Kasumi-1 (cell line): ENCODE measurements at regions not wholly inside any gene's neighbourhood (a gene's known extent, or its start where the extent isn't known, plus 50 kb on each side); places are given as distances from the start of the nearest gene placed in this dataset.

Experiments used
- DNase-seq, 2 experiments: peaks; one replicate each; lab custom pipeline; 2025; lab: John Stamatoyannopoulos, UW

GRCh38 chr16:86443508-86444147, 66.7 kb upstream of the FOXF1 start:
- no peak for DNase-seq

GRCh38 chr16:86444261-86444660, 66.1 kb upstream of the FOXF1 start:
- no peak for DNase-seq

DNA sequence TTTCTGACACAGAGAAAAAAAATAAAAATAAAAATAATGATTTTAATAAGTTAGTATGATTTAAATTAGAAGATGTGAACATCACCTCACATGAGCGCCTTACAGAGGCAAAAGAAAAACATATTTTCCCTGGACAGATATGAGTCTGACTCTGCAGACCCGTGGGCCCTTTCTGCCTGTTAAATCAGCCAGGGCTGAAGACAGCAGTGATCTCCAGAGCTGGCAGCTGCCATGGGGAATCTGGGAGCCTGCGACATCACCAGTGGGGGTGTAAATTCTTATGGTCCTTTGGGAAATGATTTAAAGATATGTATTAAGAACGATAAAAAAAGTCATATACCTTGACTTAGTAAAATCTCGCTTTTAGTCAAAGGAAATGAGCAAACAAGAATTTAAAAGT, 65.7 kb upstream of the FOXF1 start:
- DNase-seq: no peak

DNA sequence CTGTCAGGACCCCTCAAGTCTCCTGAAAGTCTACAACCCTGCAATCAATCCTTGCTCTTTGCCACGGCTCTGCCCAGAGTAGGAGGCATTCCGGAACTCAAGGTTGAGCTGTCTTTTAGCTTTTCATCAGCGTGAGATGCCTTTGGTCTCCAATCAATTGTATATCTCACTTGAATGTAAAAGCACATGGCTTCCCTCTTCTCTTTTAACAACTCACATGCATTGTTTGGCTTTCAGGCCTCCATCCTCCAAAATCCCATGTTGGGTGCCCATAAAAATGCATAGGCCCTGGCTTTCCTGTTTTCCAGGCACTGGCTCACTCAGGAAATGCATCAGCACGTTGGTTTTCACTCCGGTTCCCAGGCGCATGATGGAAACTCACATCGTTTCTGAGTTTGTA, 64.0 kb upstream of the FOXF1 start:
- DNase-seq: no peak

- no peak for DNase-seq
Measured at GRCh38 chr16:86447228-86447627, 63.1 kb upstream of the FOXF1 start.

- peak; percentile 42 to 47 for DNase-seq
Measured at GRCh38 chr16:86448306-86448890, 61.9 kb upstream of the FOXF1 start.

DNA sequence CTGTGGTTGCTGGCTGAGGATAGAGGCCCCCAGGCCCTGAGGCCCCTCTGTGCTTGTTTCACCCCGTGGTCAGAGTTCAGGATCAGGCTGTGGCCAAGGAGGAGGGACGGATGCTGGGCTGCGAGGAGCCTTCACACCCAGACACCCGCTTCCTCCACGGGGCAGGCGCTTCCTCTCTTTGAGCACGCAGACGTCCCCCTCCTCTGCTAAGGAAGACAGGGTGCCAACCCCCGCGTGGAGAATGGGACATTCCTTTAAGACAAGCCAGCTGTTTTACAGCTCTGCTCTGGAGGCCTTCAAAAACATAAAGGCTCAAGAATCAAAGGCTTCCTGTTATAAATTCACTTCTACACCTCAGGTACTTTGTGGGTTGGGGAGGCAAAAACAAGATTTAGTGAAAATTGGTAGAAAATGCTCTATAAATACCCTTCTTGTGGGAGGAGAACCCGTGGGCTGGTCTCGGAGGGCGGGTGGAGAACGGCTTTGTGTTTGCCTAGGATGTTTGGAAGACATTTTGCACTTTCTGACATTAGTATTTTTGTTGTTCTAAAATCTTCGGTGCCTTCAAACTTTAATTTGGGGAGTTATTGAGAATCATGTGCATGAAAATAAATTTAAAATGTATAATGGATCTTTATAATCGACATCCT, 60.8 kb upstream of the FOXF1 start:
- peak; percentile 23 to 53 for DNase-seq

GRCh38 chr16:86450691-86451090, 59.6 kb upstream of the FOXF1 start:
- DNase-seq: no peak

GRCh38 chr16:86452451-86452850, 57.9 kb upstream of the FOXF1 start:
- no peak for DNase-seq

DNA sequence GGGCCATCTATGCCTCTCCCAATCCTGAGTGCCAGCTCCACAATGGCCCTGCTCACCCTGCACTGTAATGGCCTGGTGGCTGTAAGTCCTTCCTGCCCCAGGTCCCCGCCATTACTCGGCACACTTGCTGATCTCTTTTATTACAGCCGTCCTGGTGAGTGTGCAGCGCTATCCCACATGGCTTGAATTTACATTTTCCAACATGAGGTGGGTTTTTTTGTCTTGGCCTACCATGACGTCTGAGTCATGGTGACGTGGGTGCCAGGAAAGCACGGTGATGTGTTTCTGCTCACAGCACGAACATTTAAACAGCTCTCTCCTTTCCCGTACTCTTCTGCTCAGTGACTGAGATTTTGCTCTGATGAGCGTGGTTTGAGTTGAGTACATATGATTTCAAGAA, 55.2 kb upstream of the FOXF1 start:
- no peak for DNase-seq

DNA sequence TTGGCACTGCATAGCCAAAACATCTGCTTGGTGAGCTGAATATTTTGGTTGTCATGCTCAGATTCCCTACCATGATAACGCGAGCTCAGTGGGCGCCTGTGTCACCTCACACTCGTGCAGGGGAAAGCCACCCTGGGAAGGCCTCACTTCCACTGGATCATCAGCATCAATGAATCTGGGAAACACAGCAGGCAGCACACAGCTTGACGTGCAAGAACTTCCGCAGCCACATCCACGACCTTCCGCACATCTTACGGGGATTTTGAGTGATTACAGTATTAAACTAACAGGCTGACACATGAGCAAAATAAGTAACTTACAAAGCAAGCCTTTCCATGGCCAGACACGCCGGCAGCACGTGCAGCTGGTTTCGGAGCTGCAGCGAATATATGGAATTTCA, 54.7 kb upstream of the FOXF1 start:
- no peak for DNase-seq

DNA sequence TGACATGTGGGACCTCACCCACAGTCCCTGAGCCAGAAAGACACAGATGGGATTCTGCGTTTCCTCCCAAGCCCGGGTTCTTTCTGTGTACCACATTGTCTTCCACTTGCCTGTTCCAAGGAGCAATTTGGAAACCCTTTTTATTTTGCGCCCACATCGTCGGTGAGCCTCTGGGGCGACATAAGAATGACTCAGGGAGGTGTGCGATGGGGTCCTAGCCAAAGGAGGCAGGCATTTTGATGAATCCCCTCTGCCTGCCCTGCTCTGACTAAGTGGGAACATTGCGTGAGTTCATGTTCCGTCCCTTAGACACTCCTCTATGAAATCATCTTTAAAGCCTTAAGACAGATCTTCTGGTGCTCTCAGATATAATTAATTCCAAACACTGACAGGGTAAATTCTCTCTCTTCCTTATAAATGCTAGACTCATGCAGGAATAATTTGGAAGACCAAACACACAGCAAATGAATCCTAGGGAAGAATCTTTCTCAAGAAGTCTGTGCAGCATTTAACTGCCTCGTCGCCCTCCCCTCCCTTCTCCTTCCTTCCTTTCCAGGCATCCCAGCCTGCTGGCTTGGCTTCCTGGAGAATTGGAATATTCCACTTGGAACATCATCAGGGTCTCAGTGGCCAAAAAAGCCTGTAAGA, 52.7 kb upstream of the FOXF1 start:
- DNase-seq: no peak

GRCh38 chr16:86458149-86458777, 52.1 kb upstream of the FOXF1 start:
- DNase-seq: no peak

- no peak for DNase-seq
Measured at GRCh38 chr16:86459266-86459665, 51.1 kb upstream of the FOXF1 start.
